C1 segment of cervical spinal cord (tissue), 14 donors: ENCODE measurements at regions not wholly inside any gene's neighbourhood (a gene's known extent, or its start where the extent isn't known, plus 50 kb on each side); places are given as distances from the start of the nearest gene placed in this dataset.
A peak's percentile ranks its signal among the peaks of the same experiment; 100 is the strongest.
"Not testable (repeated sequence)": the region's sequence is repeated elsewhere in the genome, so short reads cannot be mapped to it uniquely, and the experiment has no call there.

ENCODE experiments used
- DNase-seq, 14 donors: peaks; one replicate each; lab custom pipeline; 2025; lab: John Stamatoyannopoulos, UW

GRCh38 chr4:1589098-1589497, 95.0 kb downstream of the FAM53A start:
- DNase-seq: no peak

- DNase-seq: no peak
Observed at GRCh38 chr4:1588306-1588705, 95.8 kb downstream of the FAM53A start.

- no peak for DNase-seq
Observed at GRCh38 chr4:1584498-1584897, 99.6 kb downstream of the FAM53A start.

GRCh38 chr4:1583859-1584258, 100.3 kb downstream of the FAM53A start:
- DNase-seq: no peak

- DNase-seq: no peak
Observed at GRCh38 chr4:1583051-1583785, 100.9 kb downstream of the FAM53A start.

- DNase-seq: peak in 1 of 14 donors; percentile 16
Observed at GRCh38 chr4:1582227-1582626, 101.9 kb downstream of the FAM53A start.

GRCh38 chr4:1581164-1581894, 102.8 kb downstream of the FAM53A start:
- peak in 8 of 14 donors; percentile 8 to 58 (median 26) for DNase-seq

GRCh38 chr4:1580692-1581012, 103.5 kb downstream of the FAM53A start:
- not testable (repeated sequence) for DNase-seq

- DNase-seq: peak in 10 of 14 donors; percentile 18 to 62 (median 46)
Observed at GRCh38 chr4:1579901-1580691, 104.0 kb downstream of the FAM53A start.

GRCh38 chr4:1579001-1579900, 104.9 kb downstream of the FAM53A start:
- DNase-seq: peak in 7 of 14 donors; percentile 9 to 36 (median 20)

GRCh38 chr4:1578251-1578773, 105.8 kb downstream of the FAM53A start:
- DNase-seq: no peak

GRCh38 chr4:1577822-1578217, 106.3 kb downstream of the FAM53A start:
- DNase-seq: no peak

- no peak for DNase-seq
Observed at GRCh38 chr4:1576961-1577821, 106.9 kb downstream of the FAM53A start.

- DNase-seq: no peak
Observed at GRCh38 chr4:1576304-1576960, 107.7 kb downstream of the FAM53A start.

GRCh38 chr4:1575418-1576303, 108.5 kb downstream of the FAM53A start:
- no peak for DNase-seq

- DNase-seq: no peak
Observed at GRCh38 chr4:1574601-1575417, 109.3 kb downstream of the FAM53A start.

- DNase-seq: no peak
Observed at GRCh38 chr4:1573830-1574459, 110.2 kb downstream of the FAM53A start.
